Fibroblast of the aortic adventitia (primary cell): ENCODE measurements at regions not wholly inside any gene's neighbourhood (a gene's known extent, or its start where the extent isn't known, plus 50 kb on each side); places are given as distances from the start of the nearest gene placed in this dataset.

Experiments
- DNase-seq: peaks from one replicate; pipeline ENCODE4 v3.0.0-alpha.2; 2010; ENCODE audit warnings: low read depth
- H3K4me3 ChIP-seq: 2 replicates; pipeline ENCODE4 v1.5.1; 2011; ENCODE audit warnings: low read depth, mild to moderate bottlenecking, control low read depth, low read length, moderate library complexity
- CTCF ChIP-seq: IDR thresholded peaks from 2 replicates; pipeline ENCODE4 v1.5.1; 2011; ENCODE audit warnings: mild to moderate bottlenecking, low read length, control low read depth, inconsistent platforms; ENCODE audit not compliant: insufficient read depth

DNA sequence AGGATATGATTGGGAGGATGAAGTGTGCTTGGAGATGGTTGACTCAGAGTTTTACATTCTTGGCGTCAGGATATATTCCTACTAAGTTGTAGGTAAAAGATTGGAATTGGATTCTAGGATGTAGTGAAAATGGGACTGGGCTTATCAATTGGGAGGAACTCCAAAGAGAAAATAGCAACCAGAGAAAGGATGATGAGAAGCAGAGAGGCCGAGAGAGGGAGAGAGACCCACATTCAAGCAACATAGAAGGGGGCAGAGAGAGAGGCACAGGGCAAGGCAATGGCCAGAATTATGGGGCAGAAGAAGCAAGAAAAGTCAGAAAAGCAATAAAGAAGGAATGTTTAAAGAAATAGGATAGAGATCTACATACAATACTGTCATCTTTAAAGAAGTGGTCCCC, 217.9 kb upstream of the ACTBL2 start:
- H3K4me3 ChIP-seq, result no peak overlapping the region
- no peak for TF ChIP-seq CTCF
- no peak for DNase-seq

DNA sequence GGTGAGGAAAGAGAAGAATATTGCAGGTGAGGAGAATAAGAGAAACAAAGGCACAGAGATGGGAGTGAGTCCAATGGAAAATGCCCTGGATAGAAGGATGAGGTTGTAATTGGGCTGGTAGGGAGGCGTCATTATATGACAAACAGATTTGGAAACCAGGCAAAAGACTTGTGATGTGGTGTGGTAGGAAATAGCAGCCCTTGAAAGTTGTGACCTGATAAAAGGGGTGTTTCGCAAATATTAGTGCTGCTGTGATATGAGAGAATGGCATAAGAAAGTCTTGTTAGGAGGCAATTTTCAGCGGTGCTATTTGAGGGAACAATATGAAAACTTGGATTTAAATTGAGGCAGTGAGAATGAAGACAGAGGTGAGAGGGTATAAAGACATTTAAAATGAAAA, 217.5 kb upstream of the ACTBL2 start:
- no peak for TF ChIP-seq CTCF
- DNase-seq, result no peak
- no peak overlapping the region for H3K4me3 ChIP-seq

- DNase-seq, result no peak
- no peak for TF ChIP-seq CTCF
- no peak overlapping the region for H3K4me3 ChIP-seq
Measured at GRCh38 chr5:57698802-57699201, 216.2 kb upstream of the ACTBL2 start.

DNA sequence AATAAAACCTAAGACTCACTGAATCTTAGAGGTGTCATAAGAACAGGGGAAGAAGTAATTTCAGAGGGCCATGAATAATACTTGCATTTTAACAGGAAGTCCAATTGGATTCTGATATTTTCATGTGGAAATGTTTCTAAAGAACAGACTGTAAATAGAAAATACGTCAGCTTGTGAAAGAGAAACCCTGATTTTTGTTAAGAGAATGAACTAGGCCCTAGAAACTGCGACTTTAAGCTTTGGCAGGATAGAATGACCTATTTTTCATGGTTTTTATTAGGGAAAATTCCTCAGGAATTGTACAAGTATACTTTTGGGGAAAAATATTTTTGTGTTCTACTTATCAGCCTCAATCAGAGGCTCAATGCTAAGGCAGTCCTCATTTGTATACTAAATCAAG, 215.5 kb upstream of the ACTBL2 start:
- no peak for TF ChIP-seq CTCF
- no peak for DNase-seq
- no peak overlapping the region for H3K4me3 ChIP-seq

GRCh38 chr5:57696825-57697570, 214.4 kb upstream of the ACTBL2 start:
- peak; percentile 84 for DNase-seq
- no peak overlapping the region for H3K4me3 ChIP-seq
- TF ChIP-seq CTCF, result no peak

DNA sequence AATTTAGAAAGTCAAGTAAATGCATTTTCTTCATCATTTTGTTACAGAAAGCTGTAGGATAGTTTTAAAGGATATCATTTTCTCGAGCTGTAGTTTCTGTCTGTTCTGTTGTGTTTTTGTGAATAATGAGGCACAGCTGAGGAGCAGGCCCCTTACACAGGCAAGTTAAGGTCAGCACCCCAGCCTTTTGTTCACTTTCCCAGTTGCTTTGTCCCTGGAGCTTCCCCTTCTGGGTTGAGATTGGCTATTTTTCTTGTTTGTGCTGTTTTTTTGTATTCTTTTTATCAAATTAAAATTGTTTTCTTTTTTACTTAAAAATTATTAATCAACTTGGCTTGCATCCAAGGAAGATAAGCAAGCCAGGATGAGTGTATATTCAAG, 213.8 kb upstream of the ACTBL2 start:
- DNase-seq, result no peak

More for the DNA sequence above, 213.8 kb upstream of the ACTBL2 start:
- H3K4me3 ChIP-seq, result no peak overlapping the region
- no peak for TF ChIP-seq CTCF
